Colonic mucosa (tissue), 4 donors: ENCODE measurements at regions not wholly inside any gene's neighbourhood (a gene's known extent, or its start where the extent isn't known, plus 50 kb on each side); places are given as distances from the start of the nearest gene placed in this dataset.
A peak's percentile ranks its signal among the peaks of the same experiment; 100 is the strongest.
"Not testable (repeated sequence)": the region's sequence is repeated elsewhere in the genome, so short reads cannot be mapped to it uniquely, and the experiment has no call there.

ENCODE experiments used
- DNase-seq: peaks from one replicate; pipeline ENCODE4 v3.0.0-alpha.2; 2020
- H3K27ac ChIP-seq: fragments of 200-600 bp; one replicate; pipeline ENCODE4 v1.8.0; 2021
- H3K27me3 ChIP-seq: fragments of 200-600 bp; one replicate; pipeline ENCODE4 v1.8.0; 2021
- H3K36me3 ChIP-seq: fragments of 200-600 bp; one replicate; pipeline ENCODE4 v1.8.0; 2021
- H3K4me1 ChIP-seq: fragments of 200-600 bp; one replicate; pipeline ENCODE4 v1.8.0; 2021; ENCODE audit warnings: mild to moderate bottlenecking
- H3K4me3 ChIP-seq: fragments of 200-600 bp; one replicate; pipeline ENCODE4 v1.8.0; 2021
- H3K9ac ChIP-seq, 2 donors: one replicate each; pipeline ENCODE4 v1.7.0; 2013; ENCODE audit warnings: control low read depth in 2 of 2, low read depth in 2 of 2, low read length in 2 of 2
- H3K9me3 ChIP-seq: fragments of 200-600 bp; one replicate; pipeline ENCODE4 v1.8.0; 2021
- CTCF ChIP-seq: fragments of 200-600 bp; IDR thresholded peaks from one replicate; pipeline ENCODE4 v1.8.0; 2022; ENCODE audit warnings: antibody characterized with exemption, mild to moderate bottlenecking
- intact Hi-C: fragments of 100-400 bp; cut with DNase I; formaldehyde crosslinking; loops from one replicate; pipeline ENCODE4 v1.14.1; 2022
- donor health status: healthy.
- donor health status: DM: no; HTN: no; CAD: no.
- donor health status: DM: no; HTN: no; CAD: no.

GRCh38 chrX:3820167-3820566 is 106.7 kb upstream of the PRKX start:
- DNase-seq, result no peak
- intact Hi-C loops, result no loop called here
- no peak overlapping the region for H3K9ac ChIP-seq
- TF ChIP-seq CTCF, result no peak
- no peaks in the 10 kb centered on the region for H3K27me3 ChIP-seq
- no peak overlapping the region for H3K27ac ChIP-seq
- H3K4me3 ChIP-seq, result no peak overlapping the region
- no peaks in the 10 kb centered on the region for H3K9me3 ChIP-seq
- peaks cover 4% of the 10 kb centered on the region for H3K4me1 ChIP-seq
- H3K36me3 ChIP-seq, result no peaks in the 10 kb centered on the region

GRCh38 chrX:3817480-3817879 is 104.0 kb upstream of the PRKX start:
- H3K27me3 ChIP-seq, H3K36me3 ChIP-seq, H3K9me3 ChIP-seq, DNase-seq, H3K4me3 ChIP-seq, H3K27ac ChIP-seq, H3K4me1 ChIP-seq, intact Hi-C loops, H3K9ac ChIP-seq: not testable (repeated sequence)

DNA sequence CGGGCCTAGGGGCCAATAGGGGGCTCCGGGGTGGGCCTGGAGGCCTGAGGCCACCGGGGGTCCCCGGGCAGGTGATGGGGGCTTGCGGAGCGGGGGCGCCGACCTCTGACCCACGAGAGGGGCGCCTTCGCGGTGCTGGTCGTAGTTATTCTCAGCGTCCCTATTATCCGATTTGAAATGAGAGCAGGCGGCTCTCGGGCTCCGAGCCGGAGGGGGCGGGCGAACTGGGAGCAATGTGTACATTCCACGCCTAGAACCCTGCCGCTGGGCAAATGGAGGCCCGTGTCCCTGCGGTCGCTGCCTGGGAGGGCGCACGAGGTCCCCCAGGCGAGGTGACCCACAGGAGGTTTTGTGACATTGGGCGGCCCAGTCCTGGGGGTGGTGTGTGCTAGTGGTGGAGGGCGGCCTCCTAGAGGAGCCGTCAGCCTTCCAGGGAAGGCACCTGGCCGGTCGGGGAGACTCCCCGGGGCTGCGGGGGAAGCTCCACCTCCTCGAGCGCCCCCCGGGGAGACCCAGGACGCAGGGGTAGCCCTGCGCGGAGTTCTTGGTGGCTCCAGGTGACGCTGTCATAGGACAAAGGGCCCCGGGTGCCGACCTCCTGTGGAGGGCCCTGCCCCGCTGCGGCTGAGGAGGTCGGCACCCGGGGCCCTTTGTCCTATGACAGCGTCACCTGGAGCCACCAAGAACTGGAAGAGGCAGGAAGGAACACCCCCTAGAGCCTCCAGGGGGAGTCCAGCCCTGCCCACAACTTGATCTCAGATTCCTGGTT is 102.6 kb upstream of the PRKX start:
- peaks cover 4% of the 10 kb centered on the region for H3K4me1 ChIP-seq
- H3K4me3 ChIP-seq, result peak overlapping the region; percentile 88
- H3K27me3 ChIP-seq, result no peaks in the 10 kb centered on the region
- DNase-seq, result peak; percentile 71
- H3K9me3 ChIP-seq, result no peaks in the 10 kb centered on the region
- peak overlapping the region; percentile 71 to 78 for H3K9ac ChIP-seq
- TF ChIP-seq CTCF, result no peak
- intact Hi-C loops, result no loop called here
- H3K27ac ChIP-seq, result peak overlapping the region; percentile 98
- H3K36me3 ChIP-seq, result no peaks in the 10 kb centered on the region

GRCh38 chrX:3811331-3812311 is 98.2 kb upstream of the PRKX start:
- DNase-seq, result no peak
- Histone ChIP-seq H3K36me3 (no peaks in the 10 kb centered on the region), H3K4me1 (peaks cover 2% of the 10 kb centered on the region), H3K9me3 (no peaks in the 10 kb centered on the region), H3K27ac (no peak overlapping the region), H3K27me3 (peaks cover 11% of the 10 kb centered on the region), H3K4me3 (no peak overlapping the region), H3K9ac (no peak overlapping the region)
- peak; percentile 49 for TF ChIP-seq CTCF
- intact Hi-C loops, result loop anchor here (2.0 kb wide), 1 partner anchor 161 kb away; no protein-coding TSS in a partner anchor

DNA sequence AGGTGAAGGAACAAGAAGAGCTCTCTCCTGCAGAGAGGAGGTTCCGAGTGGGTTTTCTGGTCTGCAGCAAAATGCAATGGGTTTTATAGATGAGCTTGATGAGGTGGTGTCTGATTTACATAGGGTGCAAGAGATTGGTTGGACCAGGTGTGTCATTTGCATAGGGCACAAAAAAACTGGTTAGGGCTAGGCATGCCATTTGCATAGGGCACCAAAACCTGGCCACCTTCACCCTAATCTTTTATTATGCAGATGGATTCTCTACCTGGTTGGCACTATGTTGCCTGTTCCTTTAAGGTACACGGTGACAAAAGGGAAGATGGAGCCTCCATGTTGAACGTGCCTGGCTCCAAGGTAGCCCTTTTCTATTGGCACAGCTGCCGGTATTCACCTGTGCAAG is 94.5 kb upstream of the PRKX start:
- no peak overlapping the region for H3K27ac ChIP-seq
- intact Hi-C loops, result no loop called here
- H3K27me3 ChIP-seq, result peaks cover 21% of the 10 kb centered on the region
- no peaks in the 10 kb centered on the region for H3K36me3 ChIP-seq
- H3K4me3 ChIP-seq, result no peak overlapping the region
- no peak overlapping the region for H3K9ac ChIP-seq
- H3K9me3 ChIP-seq, result no peaks in the 10 kb centered on the region
- TF ChIP-seq CTCF, result no peak
- no peak for DNase-seq
- no peaks in the 10 kb centered on the region for H3K4me1 ChIP-seq
